Breast epithelium (tissue), 4 donors: ENCODE measurements at regions not wholly inside any gene's neighbourhood (a gene's known extent, or its start where the extent isn't known, plus 50 kb on each side); places are given as distances from the start of the nearest gene placed in this dataset.

Source experiments
- DNase-seq, 2 donors: peaks; one replicate each; pipeline ENCODE4 v3.0.0-alpha.2; 2019; ENCODE audit warnings: low spot score in 2 of 2
- H3K27ac ChIP-seq, 2 donors: fragments of 200-600 bp; sonication (generic) in 1 of 2; one replicate each; pipeline ENCODE4 v1.5.1; 2016 to 2019; ENCODE audit warnings: mild to moderate bottlenecking in 1 of 2
- H3K27me3 ChIP-seq, 2 donors: fragments of 200-600 bp; sonication (generic) in 1 of 2; one replicate each; pipeline versions ENCODE4 v1.5.1 to v1.6.0; 2017 to 2019; ENCODE audit warnings: control low read depth in 1 of 2, mild to moderate bottlenecking in 1 of 2
- H3K36me3 ChIP-seq: fragments of 200-600 bp; one replicate; pipeline ENCODE4 v1.5.1; 2019
- H3K4me1 ChIP-seq, 2 donors: fragments of 200-600 bp; sonication (generic); one replicate each; pipeline ENCODE4 v1.5.1; 2016 to 2019; ENCODE audit warnings: control low read depth in 1 of 2
- H3K4me3 ChIP-seq, 3 donors: fragments of 200-600 bp; sonication (generic); 1 replicate in 2 of 3; 2 replicates in 1 of 3; pipeline ENCODE4 v1.5.1; 2016 to 2019; ENCODE audit warnings: mild to moderate bottlenecking in 3 of 3, moderate library complexity in 2 of 3
- H3K9me3 ChIP-seq, 2 donors: fragments of 200-600 bp; sonication (generic) in 1 of 2; one replicate each; pipeline ENCODE4 v1.5.1; 2016 to 2019; ENCODE audit warnings: control low read depth in 1 of 2
- CTCF ChIP-seq, 3 donors: fragments of 450-650 bp; IDR thresholded peaks; one replicate each; pipeline ENCODE4 v1.5.1; 2016 to 2017; ENCODE audit warnings: antibody characterized with exemption in 3 of 3, mild to moderate bottlenecking in 3 of 3, moderate library complexity in 3 of 3
- POLR2A ChIP-seq: fragments of 450-650 bp; IDR thresholded peaks from one replicate; pipeline ENCODE4 v1.6.1; 2016; ENCODE audit warnings: antibody characterized with exemption, mild to moderate bottlenecking, moderate library complexity
- POLR2AphosphoS5 ChIP-seq, 3 donors: sonication (generic); formaldehyde crosslinking; IDR thresholded peaks; one replicate each; pipeline ENCODE4 v1.6.1; 2017; ENCODE audit warnings: antibody characterized with exemption in 3 of 3
- intact Hi-C: fragments of 100-400 bp; cut with DNase I; formaldehyde crosslinking; loops from one replicate; pipeline ENCODE4 v1.15.1; 2023; ENCODE audit warnings: low total_unique reads

- TF ChIP-seq POLR2A (no peak), POLR2AphosphoS5 (IDR thresholded peaks at IDR 0.05) (no peak)
- Histone ChIP-seq H3K27ac (no peak overlapping the region), H3K9me3 (no peaks in the 10 kb centered on the region), H3K27me3 (no peaks in the 10 kb centered on the region), H3K36me3 (no peaks in the 10 kb centered on the region), H3K4me1 (no peaks in the 10 kb centered on the region), H3K4me3 (no peak overlapping the region)
- no peak for DNase-seq
- intact Hi-C loops, result no loop called here
Measured at GRCh38 chr10:58028597-58029366, 238.9 kb downstream of the IPMK start.

GRCh38 chr10:58027426-58027825 is 240.3 kb downstream of the IPMK start:
- H3K9me3 ChIP-seq, result no peaks in the 10 kb centered on the region
- H3K27me3 ChIP-seq, result no peaks in the 10 kb centered on the region
- intact Hi-C loops, result no loop called here
- no peak for TF ChIP-seq CTCF (IDR thresholded peaks at IDR 0.05)
- no peak for TF ChIP-seq POLR2AphosphoS5 (IDR thresholded peaks at IDR 0.05)
- TF ChIP-seq POLR2A, result no peak
- H3K27ac ChIP-seq, result no peak overlapping the region
- no peak overlapping the region for H3K4me3 ChIP-seq
- no peak for DNase-seq
- H3K36me3 ChIP-seq, result no peaks in the 10 kb centered on the region
- H3K4me1 ChIP-seq, result no peaks in the 10 kb centered on the region

- Histone ChIP-seq H3K4me3 (no peak overlapping the region), H3K4me1 (no peaks in the 10 kb centered on the region), H3K9me3 (no peaks in the 10 kb centered on the region), H3K36me3 (no peaks in the 10 kb centered on the region), H3K27me3 (no peaks in the 10 kb centered on the region), H3K27ac (no peak overlapping the region)
- intact Hi-C loops, result no loop called here
- no peak for DNase-seq
- TF ChIP-seq POLR2AphosphoS5 (IDR thresholded peaks at IDR 0.05) (no peak), POLR2A (no peak), CTCF (IDR thresholded peaks at IDR 0.05) (no peak)
Measured at GRCh38 chr10:58026036-58026435, 241.7 kb downstream of the IPMK start.

- Histone ChIP-seq H3K27me3 (no peaks in the 10 kb centered on the region), H3K36me3 (no peaks in the 10 kb centered on the region), H3K9me3 (no peaks in the 10 kb centered on the region), H3K4me1 (no peaks in the 10 kb centered on the region), H3K27ac (no peak overlapping the region), H3K4me3 (no peak overlapping the region)
- intact Hi-C loops, result no loop called here
- TF ChIP-seq CTCF (IDR thresholded peaks at IDR 0.05), result no peak
- no peak for TF ChIP-seq POLR2A
- no peak for TF ChIP-seq POLR2AphosphoS5 (IDR thresholded peaks at IDR 0.05)
- no peak for DNase-seq
Measured at GRCh38 chr10:58023341-58024073, 244.2 kb downstream of the IPMK start.

- H3K27me3 ChIP-seq, result no peaks in the 10 kb centered on the region
- intact Hi-C loops, result no loop called here
- DNase-seq, result no peak
- TF ChIP-seq POLR2A (no peak), POLR2AphosphoS5 (IDR thresholded peaks at IDR 0.05) (no peak), CTCF (IDR thresholded peaks at IDR 0.05) (no peak)
- H3K36me3 ChIP-seq, result no peaks in the 10 kb centered on the region
- H3K4me3 ChIP-seq, result no peak overlapping the region
- no peaks in the 10 kb centered on the region for H3K4me1 ChIP-seq
- no peaks in the 10 kb centered on the region for H3K9me3 ChIP-seq
- H3K27ac ChIP-seq, result no peak overlapping the region
Measured at GRCh38 chr10:58019863-58020537, 247.7 kb downstream of the IPMK start.
